Muscle layer of duodenum (tissue), 2 donors: ENCODE measurements at regions not wholly inside any gene's neighbourhood (a gene's known extent, or its start where the extent isn't known, plus 50 kb on each side); places are given as distances from the start of the nearest gene placed in this dataset.
"Not testable (repeated sequence)": the region's sequence is repeated elsewhere in the genome, so short reads cannot be mapped to it uniquely, and the experiment has no call there.

Source experiments
- H3K27ac ChIP-seq: one replicate; pipeline ENCODE4 v1.7.0; 2013; ENCODE audit warnings: mild to moderate bottlenecking, low read length
- H3K27me3 ChIP-seq: one replicate; pipeline ENCODE4 v1.7.0; 2013; ENCODE audit warnings: low read depth, mild to moderate bottlenecking, control low read depth, low read length
- H3K36me3 ChIP-seq, 2 donors: one replicate each; pipeline ENCODE4 v1.7.0; 2013; ENCODE audit warnings: low read length in 2 of 2, control low read depth in 1 of 2, mild to moderate bottlenecking in 1 of 2; ENCODE audit not compliant: insufficient read depth in 2 of 2, control insufficient read depth in 1 of 2
- H3K4me1 ChIP-seq, 2 donors: one replicate each; pipeline ENCODE4 v1.7.0; 2013; ENCODE audit warnings: low read length in 2 of 2, mild to moderate bottlenecking in 2 of 2, control low read depth in 1 of 2, moderate library complexity in 1 of 2; ENCODE audit not compliant: insufficient read depth in 2 of 2, control insufficient read depth in 1 of 2
- H3K4me3 ChIP-seq, 2 donors: one replicate each; pipeline ENCODE4 v1.7.0; 2013; ENCODE audit warnings: low read length in 2 of 2, low read depth in 1 of 2, mild to moderate bottlenecking in 1 of 2
- H3K9me3 ChIP-seq, 2 donors: one replicate each; pipeline ENCODE4 v1.7.0; 2013; ENCODE audit warnings: low read length in 2 of 2, control low read depth in 1 of 2, mild to moderate bottlenecking in 1 of 2; ENCODE audit not compliant: control insufficient read depth in 1 of 2
- donor health status: healthy.

GRCh38 chr13:48827709-48828108, 148.0 kb upstream of the FNDC3A start:
- Histone ChIP-seq H3K27me3 (no peaks in the 10 kb centered on the region), H3K9me3 (peaks cover 0 to 22% of the 10 kb centered on the region in 2 donors), H3K27ac (no peak overlapping the region), H3K36me3 (no peaks in the 10 kb centered on the region), H3K4me1 (no peaks in the 10 kb centered on the region), H3K4me3 (no peak overlapping the region)

- Histone ChIP-seq H3K4me1 (no peaks in the 10 kb centered on the region), H3K9me3 (peaks cover 0 to 28% of the 10 kb centered on the region in 2 donors), H3K27me3 (no peaks in the 10 kb centered on the region), H3K36me3 (no peaks in the 10 kb centered on the region), H3K27ac (no peak overlapping the region), H3K4me3 (no peak overlapping the region)
Observed at GRCh38 chr13:48828962-48829411, 146.7 kb upstream of the FNDC3A start.

DNA sequence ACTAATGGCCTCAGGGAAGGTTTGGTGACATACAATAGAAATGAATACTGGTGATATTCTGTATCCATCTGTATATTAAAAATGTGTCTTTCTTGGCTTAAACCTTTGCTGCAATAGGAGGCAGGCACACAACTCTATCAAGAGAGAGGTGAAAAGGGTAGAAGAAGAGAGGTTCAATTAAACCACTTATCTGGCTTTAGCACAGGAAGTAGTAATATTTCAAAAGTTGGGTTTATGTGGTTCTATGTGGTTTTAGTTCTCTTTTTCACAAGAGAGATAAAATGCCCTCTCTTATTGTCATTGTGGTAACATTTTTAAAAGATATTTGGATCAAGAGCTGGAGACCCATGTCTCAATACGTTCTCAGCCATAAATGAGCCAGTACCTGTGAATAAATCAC, 146.2 kb upstream of the FNDC3A start:
- H3K4me3 ChIP-seq, result no peak overlapping the region
- H3K36me3 ChIP-seq, result no peaks in the 10 kb centered on the region
- H3K27ac ChIP-seq, result no peak overlapping the region
- H3K27me3 ChIP-seq, result no peaks in the 10 kb centered on the region
- peaks cover 0 to 28% of the 10 kb centered on the region in 2 donors for H3K9me3 ChIP-seq
- no peaks in the 10 kb centered on the region for H3K4me1 ChIP-seq

DNA sequence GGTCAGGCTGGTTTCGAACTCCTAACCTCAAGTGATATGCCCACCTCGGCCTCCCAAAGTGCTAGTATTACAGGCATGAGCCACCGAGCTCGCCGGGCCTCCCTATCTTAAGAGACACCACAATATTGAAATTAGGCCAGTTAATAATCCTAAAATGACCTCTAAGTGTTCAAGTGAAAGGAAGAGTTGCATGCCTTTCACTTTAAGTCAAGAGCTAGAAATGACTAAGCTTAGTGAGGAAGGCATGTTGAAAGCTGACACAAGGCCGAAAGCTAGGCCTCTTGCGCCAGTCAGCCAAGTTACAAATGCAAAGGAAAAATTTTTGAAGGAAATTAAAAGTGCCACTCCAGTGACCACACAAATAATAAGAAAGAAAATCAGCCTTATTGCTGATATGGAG, 144.5 kb upstream of the FNDC3A start:
- H3K27me3 ChIP-seq, result no peaks in the 10 kb centered on the region
- no peak overlapping the region for H3K4me3 ChIP-seq
- no peak overlapping the region for H3K27ac ChIP-seq
- no peaks in the 10 kb centered on the region for H3K4me1 ChIP-seq
- H3K9me3 ChIP-seq, result peaks cover 0 to 30% of the 10 kb centered on the region in 2 donors
- H3K36me3 ChIP-seq, result no peaks in the 10 kb centered on the region

GRCh38 chr13:48833412-48833811, 142.3 kb upstream of the FNDC3A start:
- Histone ChIP-seq H3K27ac (no peak overlapping the region), H3K4me1 (no peaks in the 10 kb centered on the region), H3K27me3 (no peaks in the 10 kb centered on the region), H3K9me3 (peaks cover 0 to 18% of the 10 kb centered on the region in 2 donors), H3K36me3 (no peaks in the 10 kb centered on the region), H3K4me3 (no peak overlapping the region)

GRCh38 chr13:48835326-48835725, 140.4 kb upstream of the FNDC3A start:
- not testable (repeated sequence) for H3K36me3 ChIP-seq, H3K4me1 ChIP-seq, H3K4me3 ChIP-seq, H3K27me3 ChIP-seq, H3K27ac ChIP-seq
- peaks cover 0 to 18% of the 10 kb centered on the region in 2 donors for H3K9me3 ChIP-seq

DNA sequence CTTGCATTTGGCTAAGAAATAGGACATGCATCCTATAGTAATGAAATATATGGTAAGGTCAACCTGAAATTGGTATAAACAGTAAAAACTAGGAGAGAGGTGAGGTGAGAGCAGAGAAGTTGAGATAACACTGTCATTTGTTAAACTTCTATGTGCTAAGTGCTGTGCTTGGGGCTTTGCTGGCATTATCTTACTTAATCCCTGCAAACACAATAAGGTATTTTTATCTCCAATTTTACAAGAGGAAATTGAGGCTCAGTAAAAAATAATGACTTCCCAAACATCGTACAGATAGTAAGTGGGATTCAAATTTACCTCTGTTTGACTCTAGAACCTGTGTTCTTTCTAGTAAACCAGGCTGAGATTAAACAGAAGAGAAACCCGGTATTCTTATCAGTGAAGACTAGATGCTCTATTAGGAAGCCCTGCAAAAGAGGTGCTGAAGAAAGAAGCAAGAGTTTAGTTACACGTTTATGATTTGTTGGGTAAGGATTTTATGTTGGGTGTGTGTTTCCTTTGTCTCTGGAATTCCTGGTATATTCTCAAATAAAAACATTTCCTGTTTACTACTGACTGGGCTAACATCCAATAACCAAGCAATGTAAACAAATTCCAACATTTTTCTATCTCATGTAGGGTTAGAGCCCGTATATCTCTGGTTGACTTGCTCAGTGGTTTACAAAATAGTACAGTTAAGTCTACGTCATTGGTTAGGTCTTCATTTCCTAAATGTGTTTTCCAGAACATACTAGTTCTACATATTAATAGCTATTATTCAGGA, 137.3 kb upstream of the FNDC3A start:
- no peak overlapping the region for H3K27ac ChIP-seq
- H3K9me3 ChIP-seq, result peaks cover 0 to 8% of the 10 kb centered on the region in 2 donors
- no peaks in the 10 kb centered on the region for H3K36me3 ChIP-seq
- no peaks in the 10 kb centered on the region for H3K4me1 ChIP-seq
- no peak overlapping the region for H3K4me3 ChIP-seq
- no peaks in the 10 kb centered on the region for H3K27me3 ChIP-seq

- no peaks in the 10 kb centered on the region for H3K27me3 ChIP-seq
Observed at GRCh38 chr13:48839171-48839570, 136.5 kb upstream of the FNDC3A start.

DNA sequence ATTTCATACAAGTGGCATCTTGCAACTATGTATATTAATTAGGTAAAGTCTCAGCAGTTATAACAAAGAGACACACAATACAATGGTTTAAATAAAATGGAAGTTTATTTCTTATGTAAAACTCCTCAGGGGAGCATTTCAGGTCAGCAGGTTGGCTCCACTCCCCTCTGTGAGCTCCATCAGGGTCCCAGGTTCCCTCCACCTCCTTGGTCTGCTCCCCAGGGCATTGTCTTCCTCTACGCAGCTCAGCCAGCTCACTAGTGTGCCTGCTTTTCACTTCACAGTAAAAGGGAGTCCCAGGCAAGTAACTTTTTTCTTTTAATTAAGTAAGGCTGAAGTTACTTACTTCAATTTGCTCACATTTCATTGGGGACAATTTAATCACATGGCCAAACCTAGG, 135.3 kb upstream of the FNDC3A start:
- no peaks in the 10 kb centered on the region for H3K9me3 ChIP-seq
- H3K27ac ChIP-seq, result no peak overlapping the region
- H3K4me3 ChIP-seq, result no peak overlapping the region
- no peaks in the 10 kb centered on the region for H3K4me1 ChIP-seq
- H3K36me3 ChIP-seq, result no peaks in the 10 kb centered on the region
- H3K27me3 ChIP-seq, result no peaks in the 10 kb centered on the region

More at GRCh38 chr13:48839171-48839570, 136.5 kb upstream of the FNDC3A start:
- H3K4me1 ChIP-seq, result no peaks in the 10 kb centered on the region
- H3K27ac ChIP-seq, result no peak overlapping the region
- H3K9me3 ChIP-seq, result peaks cover 0 to 2% of the 10 kb centered on the region in 2 donors
- H3K36me3 ChIP-seq, result no peaks in the 10 kb centered on the region
- no peak overlapping the region for H3K4me3 ChIP-seq

GRCh38 chr13:48842316-48842715, 133.4 kb upstream of the FNDC3A start:
- Histone ChIP-seq H3K36me3 (no peaks in the 10 kb centered on the region), H3K4me3 (no peak overlapping the region), H3K9me3 (no peaks in the 10 kb centered on the region), H3K27ac (no peak overlapping the region), H3K27me3 (no peaks in the 10 kb centered on the region), H3K4me1 (no peaks in the 10 kb centered on the region)

GRCh38 chr13:48843630-48844380, 131.9 kb upstream of the FNDC3A start:
- H3K27me3 ChIP-seq, result no peaks in the 10 kb centered on the region
- no peaks in the 10 kb centered on the region for H3K36me3 ChIP-seq
- no peaks in the 10 kb centered on the region for H3K4me1 ChIP-seq
- H3K4me3 ChIP-seq, result no peak overlapping the region
- no peak overlapping the region for H3K27ac ChIP-seq
- no peaks in the 10 kb centered on the region for H3K9me3 ChIP-seq
